Tibial nerve (tissue), 4 donors: ENCODE measurements at regions not wholly inside any gene's neighbourhood (a gene's known extent, or its start where the extent isn't known, plus 50 kb on each side); places are given as distances from the start of the nearest gene placed in this dataset.

Source experiments
- EP300 ChIP-seq, 2 donors: sonication (generic); formaldehyde crosslinking; IDR thresholded peaks; one replicate each; pipeline ENCODE4 v1.6.1; 2017; ENCODE audit warnings: antibody characterized with exemption in 2 of 2, mild to moderate bottlenecking in 1 of 2
- POLR2A ChIP-seq, 2 donors: fragments of 450-650 bp; IDR thresholded peaks; one replicate each; pipeline ENCODE4 v1.6.1; 2017; ENCODE audit warnings: antibody characterized with exemption in 2 of 2, mild to moderate bottlenecking in 2 of 2, moderate library complexity in 2 of 2
- TF ChIP-seq, protein P1 (sequence below), 5 experiments: fragments of 200-600 bp in 3 of 5; fragments of 450-650 bp in 2 of 5; sonication (generic) in 3 of 5; IDR thresholded peaks; one replicate each; pipeline ENCODE4 v1.5.1; 2016 to 2019; ENCODE audit warnings: antibody characterized with exemption in 5 of 5, mild to moderate bottlenecking in 3 of 5, moderate library complexity in 2 of 5

DNA sequence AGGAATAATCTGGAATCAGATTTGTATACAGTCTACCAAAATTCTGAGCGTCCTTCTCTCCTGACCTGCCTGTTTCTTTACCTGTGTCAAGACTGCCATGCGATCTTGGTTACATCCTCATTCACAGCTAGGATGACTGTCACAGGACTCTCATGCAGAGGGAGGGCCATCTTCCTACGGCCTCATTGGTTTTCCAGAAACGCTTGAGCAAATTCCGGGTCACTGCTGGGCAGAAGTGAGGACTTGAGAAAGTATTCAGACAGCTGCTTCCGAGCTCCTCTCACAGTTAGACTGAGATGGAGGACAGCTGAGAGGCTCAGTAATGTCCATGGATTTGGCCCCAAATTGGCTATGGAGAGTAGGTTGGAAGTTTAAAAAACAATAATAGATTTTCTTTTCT, 94.2 kb downstream of the TFAP2C start:
- no peak for TF ChIP-seq POLR2A (IDR thresholded peaks at IDR 0.05)
- TF ChIP-seq, protein P1, sequence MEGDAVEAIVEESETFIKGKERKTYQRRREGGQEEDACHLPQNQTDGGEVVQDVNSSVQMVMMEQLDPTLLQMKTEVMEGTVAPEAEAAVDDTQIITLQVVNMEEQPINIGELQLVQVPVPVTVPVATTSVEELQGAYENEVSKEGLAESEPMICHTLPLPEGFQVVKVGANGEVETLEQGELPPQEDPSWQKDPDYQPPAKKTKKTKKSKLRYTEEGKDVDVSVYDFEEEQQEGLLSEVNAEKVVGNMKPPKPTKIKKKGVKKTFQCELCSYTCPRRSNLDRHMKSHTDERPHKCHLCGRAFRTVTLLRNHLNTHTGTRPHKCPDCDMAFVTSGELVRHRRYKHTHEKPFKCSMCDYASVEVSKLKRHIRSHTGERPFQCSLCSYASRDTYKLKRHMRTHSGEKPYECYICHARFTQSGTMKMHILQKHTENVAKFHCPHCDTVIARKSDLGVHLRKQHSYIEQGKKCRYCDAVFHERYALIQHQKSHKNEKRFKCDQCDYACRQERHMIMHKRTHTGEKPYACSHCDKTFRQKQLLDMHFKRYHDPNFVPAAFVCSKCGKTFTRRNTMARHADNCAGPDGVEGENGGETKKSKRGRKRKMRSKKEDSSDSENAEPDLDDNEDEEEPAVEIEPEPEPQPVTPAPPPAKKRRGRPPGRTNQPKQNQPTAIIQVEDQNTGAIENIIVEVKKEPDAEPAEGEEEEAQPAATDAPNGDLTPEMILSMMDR (IDR thresholded peaks at IDR 0.05) = no peak
- no peak for TF ChIP-seq EP300 (IDR thresholded peaks at IDR 0.05)
